ENCODE measurements at regions not wholly inside any gene's neighbourhood (a gene's known extent, or its start where the extent isn't known, plus 50 kb on each side); places are given as distances from the start of the nearest gene placed in this dataset.

- ChIA-PET RAD21 (ENCODE audit: unreplicated experiment) (no interaction called here), POLR2A (no interaction called here), SMC1A (ENCODE audit: uncharacterized antibody, unreplicated experiment) (no interaction called here), CTCF (no interaction called here)
- FAIRE-seq (no peak), ATAC-seq (no peak), DNase-seq (ENCODE audit: low read depth, low spot score) (no peak)
- no peak overlapping the region for H3K4me2 ChIP-seq (ENCODE audit: control insufficient read depth, insufficient read depth)
- no peaks in the 10 kb centered on the region for H3K79me2 ChIP-seq (ENCODE audit: control insufficient read depth, insufficient read depth, low read length)
- in situ Hi-C loops (cut with MboI): no loop called here
- BruUV-seq (replicated peaks): no TSS peak
- no peak overlapping the region for H3K27ac ChIP-seq (ENCODE audit: control insufficient read depth, insufficient read depth)
- no peak overlapping the region for H3K9ac ChIP-seq (ENCODE audit: control insufficient read depth, insufficient read depth, low read length)
- no peaks in the 10 kb centered on the region for H4K20me1 ChIP-seq (ENCODE audit: control insufficient read depth, insufficient read depth)
- no peaks in the 10 kb centered on the region for H3K36me3 ChIP-seq (ENCODE audit: control insufficient read depth in 2 of 2, insufficient read depth in 2 of 2, low read length in 1 of 2)
- intact Hi-C loops (cut with micrococcal nuclease; ENCODE audit: unreplicated experiment): no loop called here
- H3K9me3 ChIP-seq (replicated peaks; ENCODE audit: control insufficient read depth, insufficient read depth, low read length): no peaks in the 10 kb centered on the region
- no peak for TF ChIP-seq SIX5 (IDR thresholded peaks at IDR 0.05; ENCODE audit: low read depth, low read length, severe bottlenecking)
- peak; percentile 32; the same call in 1 of the 2 replicates for TF ChIP-seq SPI1 (IDR thresholded peaks at IDR 0.05; ENCODE audit: borderline replicate concordance, insufficient read depth, low read depth, low read length)
- H3K4me1 ChIP-seq (ENCODE audit: control insufficient read depth, insufficient read depth, low read length): no peaks in the 10 kb centered on the region
- H3K4me3 ChIP-seq: no peak overlapping the region
- no peak overlapping the region for H2AFZ ChIP-seq (ENCODE audit: control insufficient read depth, low read depth, low read length)
- 0% methylated on average over 2 of the region's 2 CpGs for WGBS (ENCODE audit: insufficient coverage, insufficient replicate concordance, low lambda C conversion rate, missing lambda C conversion rate)
- no peaks in the 10 kb centered on the region for H3K27me3 ChIP-seq (replicated peaks in 1 of 2; ENCODE audit: control insufficient read depth in 2 of 2, insufficient read depth in 2 of 2, low read length in 1 of 2)
Measured at GRCh38 chr16:26651464-26651863, 415.3 kb upstream of the C16orf82 start.

DNA sequence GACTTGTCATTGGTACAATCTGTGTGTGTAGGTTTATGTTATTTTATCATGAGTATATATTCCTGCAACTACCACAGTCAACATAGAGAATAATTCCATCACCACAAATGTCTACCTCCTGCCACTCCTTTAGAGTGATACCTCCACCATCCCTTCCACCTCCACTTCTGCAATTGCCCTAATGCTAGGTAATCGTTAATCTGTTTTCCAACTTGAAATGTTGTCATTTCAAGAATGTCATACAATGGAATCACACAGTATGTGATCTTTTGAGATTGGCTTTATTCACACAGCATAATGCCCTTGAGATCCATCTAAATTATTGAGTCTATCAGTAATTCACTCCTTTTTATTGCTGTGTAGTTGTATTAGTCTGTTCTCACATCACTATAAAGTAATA, 414.8 kb upstream of the C16orf82 start:
- Histone ChIP-seq H3K27me3 (replicated peaks in 1 of 2; ENCODE audit: control insufficient read depth in 2 of 2, insufficient read depth in 2 of 2, low read length in 1 of 2) (no peaks in the 10 kb centered on the region), H3K9me3 (replicated peaks; ENCODE audit: control insufficient read depth, insufficient read depth, low read length) (no peaks in the 10 kb centered on the region), H3K36me3 (ENCODE audit: control insufficient read depth in 2 of 2, insufficient read depth in 2 of 2, low read length in 1 of 2) (no peaks in the 10 kb centered on the region), H3K4me1 (ENCODE audit: control insufficient read depth, insufficient read depth, low read length) (no peaks in the 10 kb centered on the region), H3K4me3 (no peak overlapping the region), H3K9ac (ENCODE audit: control insufficient read depth, insufficient read depth, low read length) (no peak overlapping the region), H4K20me1 (ENCODE audit: control insufficient read depth, insufficient read depth) (no peaks in the 10 kb centered on the region), H3K27ac (ENCODE audit: control insufficient read depth, insufficient read depth) (no peak overlapping the region), H3K79me2 (ENCODE audit: control insufficient read depth, insufficient read depth, low read length) (no peaks in the 10 kb centered on the region), H2AFZ (ENCODE audit: control insufficient read depth, low read depth, low read length) (no peak overlapping the region), H3K4me2 (ENCODE audit: control insufficient read depth, insufficient read depth) (no peak overlapping the region)
- SMC1A ChIA-PET (ENCODE audit: uncharacterized antibody, unreplicated experiment): no interaction called here
- DNase-seq (ENCODE audit: low read depth, low spot score) (no peak), ATAC-seq (no peak), FAIRE-seq (no peak)
- POLR2A ChIA-PET: no interaction called here
- in situ Hi-C loops (cut with MboI) (no loop called here), intact Hi-C loops (cut with micrococcal nuclease; ENCODE audit: unreplicated experiment) (no loop called here)
- RAD21 ChIA-PET (ENCODE audit: unreplicated experiment): no interaction called here
- WGBS (ENCODE audit: insufficient coverage, insufficient replicate concordance, low lambda C conversion rate, missing lambda C conversion rate): 25% methylated on average over 1 of the region's 1 CpG
- CTCF ChIA-PET: no interaction called here
- no TSS peak for BruUV-seq (replicated peaks)
- TF ChIP-seq ZNF592 (IDR thresholded peaks at IDR 0.05): no peak
- TF ChIP-seq JUNB (IDR thresholded peaks at IDR 0.05): no peak
- TF ChIP-seq SREBF2 (IDR thresholded peaks at IDR 0.05; ENCODE audit: low read length): no peak
- TF ChIP-seq, protein P1, sequence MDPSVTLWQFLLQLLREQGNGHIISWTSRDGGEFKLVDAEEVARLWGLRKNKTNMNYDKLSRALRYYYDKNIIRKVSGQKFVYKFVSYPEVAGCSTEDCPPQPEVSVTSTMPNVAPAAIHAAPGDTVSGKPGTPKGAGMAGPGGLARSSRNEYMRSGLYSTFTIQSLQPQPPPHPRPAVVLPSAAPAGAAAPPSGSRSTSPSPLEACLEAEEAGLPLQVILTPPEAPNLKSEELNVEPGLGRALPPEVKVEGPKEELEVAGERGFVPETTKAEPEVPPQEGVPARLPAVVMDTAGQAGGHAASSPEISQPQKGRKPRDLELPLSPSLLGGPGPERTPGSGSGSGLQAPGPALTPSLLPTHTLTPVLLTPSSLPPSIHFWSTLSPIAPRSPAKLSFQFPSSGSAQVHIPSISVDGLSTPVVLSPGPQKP (IDR thresholded peaks at IDR 0.05; ENCODE audit: low read depth, low read length): no peak
- TF ChIP-seq YBX1 (IDR thresholded peaks at IDR 0.05): no peak
- no peak for TF ChIP-seq RUNX3 (IDR thresholded peaks at IDR 0.05; ENCODE audit: low read length)
- no peak for TF ChIP-seq DPF2 (IDR thresholded peaks at IDR 0.05)
- no peak for TF ChIP-seq SMC3 (IDR thresholded peaks at IDR 0.05; ENCODE audit: borderline replicate concordance, low read length)
- no peak for TF ChIP-seq CHD4 (IDR thresholded peaks at IDR 0.05)
- no peak for TF ChIP-seq SMARCA5 (IDR thresholded peaks at IDR 0.05)
- TF ChIP-seq KDM1A (IDR thresholded peaks at IDR 0.05; ENCODE audit: borderline replicate concordance): no peak
- TF ChIP-seq IKZF2 (IDR thresholded peaks at IDR 0.05): no peak
- no peak for TF ChIP-seq IRF3 (IDR thresholded peaks at IDR 0.05)

Measured in GM12878 (cell line).